Subcutaneous abdominal adipose tissue (tissue), 5 donors: ENCODE measurements at regions not wholly inside any gene's neighbourhood (a gene's known extent, or its start where the extent isn't known, plus 50 kb on each side); places are given as distances from the start of the nearest gene placed in this dataset.
A peak's percentile ranks its signal among the peaks of the same experiment; 100 is the strongest.

Experiments used
- H3K27ac ChIP-seq: one replicate; pipeline ENCODE4 v1.7.0; 2013; ENCODE audit warnings: low read depth, mild to moderate bottlenecking, inconsistent platforms, low read length, moderate library complexity
- H3K27me3 ChIP-seq, 5 donors: one replicate each; pipeline ENCODE4 v1.7.0; 2013; ENCODE audit warnings: low read length in 5 of 5, inconsistent platforms in 1 of 5; ENCODE audit not compliant: control insufficient read depth in 5 of 5, insufficient read depth in 4 of 5
- H3K36me3 ChIP-seq, 5 donors: one replicate each; pipeline ENCODE4 v1.7.0; 2013; ENCODE audit warnings: low read length in 5 of 5; ENCODE audit not compliant: control insufficient read depth in 5 of 5, insufficient read depth in 5 of 5
- H3K4me1 ChIP-seq, 5 donors: one replicate each; pipeline ENCODE4 v1.7.0; 2013; ENCODE audit warnings: low read length in 5 of 5, mild to moderate bottlenecking in 3 of 5, moderate library complexity in 1 of 5; ENCODE audit not compliant: control insufficient read depth in 5 of 5, insufficient read depth in 5 of 5
- H3K4me3 ChIP-seq, 5 donors: one replicate each; pipeline ENCODE4 v1.7.0; 2013; ENCODE audit warnings: low read length in 5 of 5, low read depth in 1 of 5
- H3K9ac ChIP-seq, 5 donors: one replicate each; pipeline ENCODE4 v1.7.0; 2013; ENCODE audit warnings: low read length in 5 of 5, mild to moderate bottlenecking in 4 of 5, moderate library complexity in 3 of 5
- H3K9me3 ChIP-seq, 5 donors: one replicate each; pipeline ENCODE4 v1.7.0; 2013; ENCODE audit warnings: low read length in 5 of 5; ENCODE audit not compliant: control insufficient read depth in 5 of 5
- donor health status: healthy.
- donor health status: healthy.
- donor health status: healthy.
- donor health status: healthy.
- donor health status: healthy.

DNA sequence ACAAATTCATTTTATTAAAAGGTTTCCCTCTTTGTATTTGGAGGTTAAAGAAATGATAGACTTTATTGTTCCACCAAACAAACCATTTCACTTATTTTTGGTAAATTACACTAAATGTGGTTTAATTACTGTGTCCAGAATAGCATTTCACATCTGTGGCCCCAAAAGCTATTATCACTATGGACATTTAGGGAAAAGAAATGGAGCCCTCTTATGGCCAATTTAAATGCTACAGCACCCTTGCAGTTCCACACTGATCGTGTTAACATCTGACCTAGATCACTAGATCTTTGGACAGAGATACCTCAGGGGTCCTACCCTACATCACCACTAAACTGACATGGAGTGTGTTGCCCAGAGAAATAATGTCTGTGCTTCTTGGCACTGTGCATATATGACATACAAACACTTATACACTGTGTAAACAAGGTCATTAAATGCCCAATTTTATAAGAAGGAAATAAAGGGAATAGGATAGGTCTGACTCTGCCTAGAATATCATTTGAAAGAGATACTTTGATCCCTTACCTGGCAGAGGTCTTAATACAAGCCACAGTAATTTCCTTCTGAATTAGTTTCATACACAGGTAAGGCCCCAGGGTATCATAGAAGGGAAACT lies 163.9 kb downstream of the KDR start:
- H3K36me3 ChIP-seq = no peaks in the 10 kb centered on the region
- no peak overlapping the region for H3K4me3 ChIP-seq
- no peaks in the 10 kb centered on the region for H3K9me3 ChIP-seq
- H3K27me3 ChIP-seq = no peaks in the 10 kb centered on the region
- no peak overlapping the region for H3K9ac ChIP-seq
- no peaks in the 10 kb centered on the region for H3K4me1 ChIP-seq
- no peak overlapping the region for H3K27ac ChIP-seq

DNA sequence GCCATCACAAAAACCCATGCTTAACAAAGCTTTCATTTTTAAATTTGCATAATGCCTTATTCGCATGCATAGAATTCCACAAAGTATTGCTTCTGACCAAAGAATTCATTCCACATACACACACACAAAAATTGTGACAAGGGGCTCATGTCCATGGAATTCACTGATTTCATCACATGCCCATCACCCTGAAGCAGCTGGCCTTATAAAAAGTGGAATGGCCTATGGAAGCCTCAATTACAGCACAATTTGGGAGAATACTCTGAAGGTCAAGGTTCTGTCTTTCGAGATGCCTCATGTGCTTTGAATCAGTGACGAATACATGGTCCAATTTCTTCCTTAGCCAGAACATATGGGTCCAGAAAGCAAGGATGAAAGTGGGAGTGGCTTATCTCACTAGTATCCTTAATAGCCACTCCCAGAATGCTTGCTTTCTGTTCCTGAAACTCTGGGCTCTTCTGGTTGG lies 165.7 kb downstream of the KDR start:
- H3K4me1 ChIP-seq = peaks cover 0 to 8% (median 7%) of the 10 kb centered on the region in 5 donors
- H3K9ac ChIP-seq = no peak overlapping the region
- no peak overlapping the region for H3K27ac ChIP-seq
- no peaks in the 10 kb centered on the region for H3K9me3 ChIP-seq
- no peaks in the 10 kb centered on the region for H3K27me3 ChIP-seq
- no peak overlapping the region for H3K4me3 ChIP-seq
- no peaks in the 10 kb centered on the region for H3K36me3 ChIP-seq

DNA sequence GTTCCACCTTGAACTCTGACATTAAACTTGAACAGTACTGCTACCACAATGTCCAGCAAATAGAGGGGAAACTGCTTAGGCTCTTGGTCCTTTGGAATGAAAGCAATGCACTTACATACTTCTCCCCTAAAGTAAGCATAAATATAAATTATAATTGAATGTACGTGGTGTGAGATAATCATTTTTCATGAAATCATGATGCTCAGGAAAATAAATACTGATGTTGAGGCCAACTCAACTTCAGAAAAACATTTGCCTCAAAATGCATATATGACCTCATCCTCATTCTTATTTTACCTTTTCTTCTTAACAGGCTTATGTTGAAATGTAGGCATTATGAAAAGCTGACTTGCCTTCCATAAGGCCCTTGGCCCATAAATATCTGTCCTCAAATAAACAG lies 166.3 kb downstream of the KDR start:
- no peaks in the 10 kb centered on the region for H3K36me3 ChIP-seq

DNA sequence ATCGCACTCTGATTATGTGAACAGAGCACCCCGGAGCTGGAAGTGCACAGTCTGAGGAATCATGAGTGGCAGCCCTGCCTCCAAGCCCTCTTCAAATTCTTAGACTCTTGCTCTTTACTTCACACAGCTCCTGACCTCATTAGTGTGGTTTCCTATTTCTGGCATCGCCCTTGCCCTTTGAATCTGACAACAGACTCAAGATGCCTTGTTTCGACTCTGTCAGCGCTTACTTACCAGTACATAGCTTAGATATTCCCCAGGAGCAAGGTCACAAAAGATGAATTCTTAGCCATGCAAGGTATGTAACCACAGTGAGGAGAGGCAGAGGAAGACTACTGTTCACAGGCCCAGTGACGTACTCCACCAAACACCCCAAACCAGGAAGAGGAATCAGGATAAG lies 167.2 kb downstream of the KDR start:
- Histone ChIP-seq H3K9ac (no peak overlapping the region), H3K27me3 (no peaks in the 10 kb centered on the region), H3K9me3 (no peaks in the 10 kb centered on the region), H3K27ac (no peak overlapping the region), H3K4me3 (no peak overlapping the region), H3K4me1 (peaks cover 0 to 10% (median 7%) of the 10 kb centered on the region in 5 donors), H3K36me3 (no peaks in the 10 kb centered on the region)

More for the DNA sequence above, 166.3 kb downstream of the KDR start:
- no peak overlapping the region for H3K27ac ChIP-seq
- H3K4me3 ChIP-seq = no peak overlapping the region
- no peaks in the 10 kb centered on the region for H3K27me3 ChIP-seq
- no peaks in the 10 kb centered on the region for H3K9me3 ChIP-seq
- no peak overlapping the region for H3K9ac ChIP-seq
- H3K4me1 ChIP-seq = peaks cover 0 to 10% (median 7%) of the 10 kb centered on the region in 5 donors

DNA sequence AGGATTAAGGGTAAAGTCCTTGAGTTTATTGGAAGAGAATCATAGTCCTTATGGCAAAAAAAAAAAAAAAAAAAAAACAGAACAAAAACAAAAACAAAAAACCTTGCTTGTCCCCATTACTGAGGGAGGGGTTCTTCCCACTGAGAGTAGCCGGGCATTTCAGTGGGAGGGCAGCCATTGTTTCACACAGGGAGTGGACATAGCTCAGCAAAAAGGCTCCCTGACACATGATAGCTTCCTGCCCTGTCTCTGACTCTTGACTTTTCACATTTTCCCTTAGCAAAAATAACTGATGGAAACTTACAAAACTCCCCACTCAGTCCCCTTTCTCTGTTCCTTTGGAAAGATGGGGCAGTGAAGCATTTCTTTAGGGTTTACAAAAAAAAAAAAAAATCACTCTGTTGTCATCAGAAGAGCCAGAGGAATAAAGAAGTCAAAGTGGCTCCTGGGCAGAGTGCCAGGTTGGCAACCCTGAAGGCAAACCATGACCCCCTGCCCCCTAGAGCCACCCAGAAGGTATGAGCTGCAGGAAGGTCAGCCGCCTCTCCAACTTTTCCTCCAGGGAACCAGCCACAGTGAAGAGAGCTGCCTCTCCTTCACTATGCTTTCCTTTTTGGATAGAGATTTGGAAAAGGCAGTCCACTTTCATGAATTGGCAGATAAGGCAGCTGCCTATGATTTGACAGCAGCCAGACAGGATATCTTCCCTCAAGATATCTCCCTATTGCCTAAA lies 170.6 kb downstream of the KDR start:
- H3K27me3 ChIP-seq = no peaks in the 10 kb centered on the region
- H3K9me3 ChIP-seq = no peaks in the 10 kb centered on the region
- H3K4me3 ChIP-seq = no peak overlapping the region
- H3K9ac ChIP-seq = no peak overlapping the region
- no peaks in the 10 kb centered on the region for H3K36me3 ChIP-seq
- no peak overlapping the region for H3K27ac ChIP-seq
- peaks cover 0 to 10% (median 7%) of the 10 kb centered on the region in 5 donors for H3K4me1 ChIP-seq

DNA sequence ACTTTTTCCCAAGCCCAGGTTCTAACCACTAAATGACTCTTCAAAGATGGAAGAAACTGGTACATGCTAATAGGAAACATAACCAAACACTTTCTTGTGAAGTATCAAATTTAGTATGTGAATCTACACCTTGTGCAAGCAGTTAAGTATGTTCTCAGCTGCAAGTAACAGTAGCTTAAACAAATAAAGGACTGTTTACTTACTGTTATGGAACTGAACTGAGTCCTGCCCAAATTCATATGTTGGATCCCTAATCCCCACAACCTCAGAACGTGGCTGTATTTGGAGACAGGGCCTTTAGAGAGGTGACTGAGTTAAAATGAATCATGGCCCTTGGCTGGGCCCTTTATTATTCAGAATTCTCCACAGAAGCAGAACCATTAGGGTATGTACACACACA lies 178.7 kb downstream of the KDR start:
- H3K9ac ChIP-seq = no peak overlapping the region
- no peak overlapping the region for H3K27ac ChIP-seq
- H3K27me3 ChIP-seq = no peaks in the 10 kb centered on the region
- H3K9me3 ChIP-seq = no peaks in the 10 kb centered on the region
- no peaks in the 10 kb centered on the region for H3K36me3 ChIP-seq
- H3K4me3 ChIP-seq = no peak overlapping the region
- H3K4me1 ChIP-seq = peaks cover 0 to 10% (median 0%) of the 10 kb centered on the region in 5 donors

DNA sequence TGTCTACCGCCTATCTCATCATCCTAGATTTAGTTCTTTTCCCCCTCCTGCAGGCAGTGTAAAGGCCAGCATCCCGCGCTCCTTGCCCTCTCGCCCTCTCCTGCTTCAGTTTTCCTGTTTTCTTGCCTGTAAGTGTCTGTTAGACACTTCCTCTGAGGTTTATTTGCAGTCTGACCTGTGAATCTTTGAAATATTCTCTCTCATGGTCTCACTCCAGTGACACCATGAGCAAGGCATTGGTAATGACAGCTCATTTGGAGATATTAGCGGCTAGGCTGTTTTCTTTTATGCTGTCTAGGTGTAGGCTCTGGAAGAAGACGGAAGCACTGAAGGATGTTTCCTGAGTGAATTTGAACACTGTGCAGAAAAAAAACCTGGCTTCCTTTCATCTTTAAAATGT lies 179.6 kb downstream of the KDR start:
- peaks cover 0 to 19% (median 0%) of the 10 kb centered on the region in 5 donors for H3K4me1 ChIP-seq
- peak overlapping the region in 1 of 5 donors; percentile 4 for H3K9ac ChIP-seq
- H3K36me3 ChIP-seq = no peaks in the 10 kb centered on the region
- no peak overlapping the region for H3K27ac ChIP-seq
- no peak overlapping the region for H3K4me3 ChIP-seq
- no peaks in the 10 kb centered on the region for H3K27me3 ChIP-seq
- no peaks in the 10 kb centered on the region for H3K9me3 ChIP-seq

DNA sequence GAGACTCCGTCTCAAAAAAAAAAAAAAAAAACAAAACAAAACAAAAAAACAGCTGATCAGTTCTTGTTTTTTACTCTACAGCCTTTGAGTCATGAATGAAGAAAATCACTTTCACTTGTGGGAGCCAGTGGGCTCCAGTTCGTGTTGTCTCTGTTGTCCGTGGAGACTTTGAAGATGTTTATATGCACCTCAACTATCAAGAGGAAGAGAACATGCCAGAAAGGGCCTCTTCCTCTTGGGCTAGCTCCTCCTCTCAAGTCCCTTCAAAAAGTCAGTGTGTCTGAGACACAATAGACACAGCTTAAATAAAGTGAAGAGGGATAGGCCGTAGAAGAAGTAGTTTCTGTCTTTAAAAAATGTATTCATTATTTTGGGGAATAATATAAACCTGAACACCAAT lies 182.7 kb downstream of the KDR start:
- Histone ChIP-seq H3K9me3 (no peaks in the 10 kb centered on the region), H3K36me3 (no peaks in the 10 kb centered on the region), H3K27ac (no peak overlapping the region), H3K9ac (no peak overlapping the region), H3K27me3 (peaks cover 0 to 3% (median 0%) of the 10 kb centered on the region in 5 donors), H3K4me1 (peaks cover 0 to 22% (median 0%) of the 10 kb centered on the region in 5 donors), H3K4me3 (no peak overlapping the region)

DNA sequence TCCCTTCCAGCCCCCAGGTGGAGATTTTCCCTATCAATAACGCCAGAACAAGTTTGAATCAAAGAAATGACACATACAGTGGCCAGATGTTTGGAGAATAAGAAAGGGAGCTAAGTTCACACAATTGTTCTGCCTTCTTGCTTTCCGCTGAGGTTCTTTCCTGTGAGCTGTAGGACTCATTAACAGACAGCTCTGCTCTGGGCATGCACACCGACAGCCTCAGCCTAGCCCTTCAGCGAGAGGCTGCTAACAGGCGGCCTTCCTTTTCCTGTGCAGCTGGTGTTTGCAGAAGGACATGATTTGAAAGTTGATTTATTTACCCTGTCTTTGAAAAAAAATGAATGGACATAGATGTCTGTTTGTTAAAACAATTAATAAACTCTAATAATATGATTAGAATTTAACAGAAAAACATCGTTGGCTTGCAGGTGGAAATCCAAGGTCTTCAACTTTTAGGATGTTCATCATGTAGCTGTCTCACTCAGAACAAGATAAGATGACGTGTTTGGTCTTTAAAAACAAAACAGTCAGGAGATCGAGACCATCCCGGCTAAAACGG lies 183.3 kb downstream of the KDR start:
- H3K9me3 ChIP-seq = no peaks in the 10 kb centered on the region
- no peaks in the 10 kb centered on the region for H3K36me3 ChIP-seq
- H3K9ac ChIP-seq = no peak overlapping the region
- no peak overlapping the region for H3K27ac ChIP-seq
- peaks cover 0 to 22% (median 0%) of the 10 kb centered on the region in 5 donors for H3K4me1 ChIP-seq
- H3K4me3 ChIP-seq = peak overlapping the region in 2 of 5 donors; percentile 30 to 31
- H3K27me3 ChIP-seq = peaks cover 0 to 3% (median 0%) of the 10 kb centered on the region in 5 donors
